ENCODE measurements at regions not wholly inside any gene's neighbourhood (a gene's known extent, or its start where the extent isn't known, plus 50 kb on each side); places are given as distances from the start of the nearest gene placed in this dataset.

DNA sequence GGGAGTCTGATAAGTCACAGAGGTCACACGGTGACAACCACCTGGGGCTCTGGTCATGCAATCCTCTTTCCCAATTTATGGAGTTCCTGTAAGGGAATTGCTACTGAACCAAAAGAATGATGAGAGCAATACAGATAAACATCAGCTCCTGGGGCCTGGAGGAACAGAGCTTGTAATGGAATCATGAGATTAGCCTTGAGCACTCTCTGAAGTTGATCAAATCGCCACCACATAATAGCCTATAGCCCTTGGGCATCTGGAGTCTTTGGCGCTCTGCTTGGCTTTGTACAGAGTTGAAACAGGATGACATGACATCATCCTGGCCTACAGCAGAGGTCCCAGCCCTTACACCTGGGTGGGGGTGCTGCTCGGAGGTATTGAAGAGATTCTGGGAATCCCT lies 154.3 kb upstream of the DTNBP1 start:
- DNase-seq (ENCODE audit: low read depth in 2 of 3, low spot score in 2 of 3): no peak

DNA sequence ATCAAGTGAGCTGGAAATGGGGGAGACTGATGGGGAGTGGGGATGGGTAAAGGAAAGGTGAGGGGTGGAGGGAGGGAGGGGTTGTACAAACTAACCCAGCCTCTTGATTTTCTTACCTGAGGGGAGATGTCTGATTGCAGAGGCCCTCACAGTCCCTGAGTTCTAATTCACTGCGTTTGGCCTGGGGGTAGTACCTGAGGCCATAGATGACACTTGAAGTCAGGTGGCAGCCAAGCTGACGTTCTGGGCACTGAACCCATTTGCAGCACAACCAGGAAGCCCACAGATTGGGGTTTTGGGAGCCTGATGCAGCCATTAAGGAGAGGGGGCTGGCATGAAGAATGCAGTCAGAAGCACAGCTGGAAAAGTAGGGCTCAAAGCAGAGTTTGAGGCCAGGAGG lies 153.8 kb upstream of the DTNBP1 start:
- DNase-seq (ENCODE audit: low read depth in 2 of 3, low spot score in 2 of 3): no peak

DNA sequence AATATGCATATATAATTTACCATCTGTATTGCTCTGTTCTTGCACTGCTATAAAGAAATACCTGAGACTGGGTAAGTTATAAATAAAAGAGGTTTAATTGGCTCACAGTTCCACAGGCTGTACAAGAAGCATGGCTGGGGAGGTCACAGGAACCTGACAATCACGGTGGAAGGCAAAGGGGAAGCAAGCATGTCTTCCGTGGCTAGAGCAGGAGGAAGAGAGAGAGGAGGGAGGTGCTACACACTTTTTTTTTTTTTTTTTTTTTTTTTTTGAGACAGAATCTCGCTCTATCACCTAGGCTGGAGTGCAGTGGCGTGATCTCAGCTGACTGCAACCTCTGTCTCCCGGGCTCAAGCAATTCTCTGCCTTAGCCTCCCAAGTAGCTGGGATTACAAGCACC lies 150.9 kb upstream of the DTNBP1 start:
- peak in 1 of 3 donors; percentile 36 for DNase-seq (ENCODE audit: low read depth in 2 of 3, low spot score in 2 of 3)

DNA sequence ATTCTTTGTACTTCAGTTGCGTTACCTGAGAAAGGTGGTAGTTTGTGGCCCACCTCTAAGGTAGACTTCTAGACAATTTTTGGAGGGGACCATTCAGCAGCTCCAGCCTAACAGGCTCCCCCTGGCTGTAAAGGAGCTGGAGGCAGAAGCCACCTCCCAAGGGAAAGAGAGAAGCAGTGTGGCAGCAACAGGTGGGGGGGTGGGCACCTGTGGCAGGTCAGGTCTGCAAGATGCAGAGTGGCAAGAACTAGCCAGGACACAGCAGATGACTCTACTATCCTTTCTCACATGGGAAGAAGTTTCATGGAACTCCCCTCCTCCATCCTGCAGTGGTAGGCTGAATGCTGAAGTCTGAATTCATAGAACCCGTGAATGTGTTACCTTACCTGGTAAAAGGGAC lies 148.3 kb upstream of the DTNBP1 start:
- DNase-seq (ENCODE audit: low read depth in 2 of 3, low spot score in 2 of 3): no peak

DNA sequence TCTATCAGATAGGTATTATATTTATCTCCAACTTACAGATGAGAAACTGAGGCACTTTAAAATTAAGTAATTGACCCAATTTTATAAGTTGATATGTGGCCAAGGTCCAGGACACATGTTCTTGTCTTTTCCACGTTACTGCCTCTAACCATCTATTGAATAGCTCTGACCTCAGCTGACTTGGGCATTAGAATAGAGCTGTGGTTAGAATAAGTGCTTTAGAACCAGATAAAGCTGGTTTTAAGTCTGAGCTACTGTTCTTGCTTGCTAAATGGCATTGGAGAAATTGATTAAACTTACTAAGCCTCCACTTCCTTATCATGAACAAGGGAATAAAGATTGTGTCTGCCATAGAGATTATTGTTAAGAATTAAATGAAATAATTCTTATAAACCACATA lies 147.8 kb upstream of the DTNBP1 start:
- DNase-seq (ENCODE audit: low read depth in 2 of 3, low spot score in 2 of 3): no peak

DNA sequence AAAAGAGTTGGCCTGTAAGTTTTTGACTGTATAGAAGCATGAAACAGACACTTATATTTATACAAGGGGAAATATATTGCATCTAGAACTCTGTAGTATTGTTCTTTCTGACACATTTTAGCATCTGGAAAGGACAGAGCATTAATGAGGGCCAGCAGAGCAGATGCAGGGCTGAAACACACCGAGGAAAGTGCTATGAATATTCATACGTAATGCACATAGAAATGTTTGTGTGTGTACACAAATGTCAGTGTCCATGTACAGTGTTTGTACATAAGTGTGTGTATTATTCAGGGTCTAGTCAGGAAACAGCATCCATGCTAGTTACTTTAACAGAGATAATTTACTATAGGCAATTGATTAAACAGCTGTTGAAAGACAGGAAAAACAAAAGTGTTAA lies 146.5 kb upstream of the DTNBP1 start:
- no peak for DNase-seq (ENCODE audit: low read depth in 2 of 3, low spot score in 2 of 3)

DNA sequence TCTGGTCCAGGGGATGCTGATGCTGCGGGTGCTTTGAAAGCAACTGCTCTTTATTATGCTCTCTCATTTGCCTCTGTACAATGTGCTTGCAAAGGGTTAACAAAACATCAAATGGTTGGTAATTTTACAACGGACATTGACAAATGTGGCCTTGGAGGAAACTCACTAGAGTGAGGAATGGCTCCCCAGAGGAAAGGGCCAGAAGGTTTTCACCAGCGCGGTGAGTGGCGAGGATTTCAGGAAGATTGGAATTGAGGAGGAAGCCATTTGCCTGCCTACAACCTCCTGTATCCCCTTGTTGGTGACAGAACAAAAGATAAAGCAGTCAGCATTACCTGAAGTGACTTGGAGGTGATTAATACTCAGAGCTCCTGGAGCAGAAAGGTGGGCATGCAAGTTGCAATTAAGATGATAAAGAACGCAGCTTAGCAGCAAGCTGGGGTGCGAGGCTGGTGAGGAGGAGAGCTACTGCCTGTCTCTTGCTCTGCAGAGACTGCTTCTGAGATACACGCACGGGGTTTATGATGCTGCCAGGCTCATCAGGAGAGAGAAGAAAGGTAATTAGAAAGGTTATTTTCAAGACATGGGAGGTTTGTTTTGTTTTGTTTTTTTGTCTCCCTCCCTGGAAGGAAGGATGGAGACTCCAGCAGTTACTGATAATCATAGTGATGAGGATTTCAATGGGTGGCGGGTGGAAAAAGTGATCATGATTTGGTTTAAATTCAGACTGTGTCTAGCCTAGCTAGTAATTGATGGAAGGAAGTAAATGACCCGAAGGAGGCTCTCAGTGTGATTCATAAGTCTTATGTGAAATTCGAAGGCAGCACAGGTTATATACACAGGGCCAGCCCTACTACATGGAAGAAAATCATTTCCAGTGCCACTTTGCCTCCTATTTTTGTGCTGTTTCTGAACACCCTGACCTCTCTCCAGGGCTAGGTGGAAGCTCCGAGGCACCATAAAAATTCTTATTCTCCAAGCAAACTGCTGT lies 141.6 kb upstream of the DTNBP1 start:
- DNase-seq (ENCODE audit: low read depth in 2 of 3, low spot score in 2 of 3): no peak

DNA sequence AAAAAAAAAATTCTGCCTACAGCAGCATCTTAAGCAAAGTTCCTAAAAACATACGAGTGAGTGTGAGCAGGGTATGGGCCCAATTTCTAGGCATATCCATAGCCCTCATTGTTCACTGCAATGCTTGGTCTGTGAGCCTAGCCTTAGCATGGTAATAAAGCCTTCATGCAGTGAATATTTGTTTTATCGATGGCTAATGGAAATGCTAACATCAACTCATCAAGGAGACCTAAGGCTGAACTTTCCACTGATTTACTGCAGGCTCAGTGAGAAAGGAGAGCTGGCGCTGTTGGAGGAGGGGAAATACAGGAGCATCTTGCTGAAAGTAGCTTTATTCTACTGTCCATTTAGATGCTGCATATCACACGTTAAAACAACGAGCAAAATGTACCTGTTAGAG lies 139.6 kb upstream of the DTNBP1 start:
- no peak for DNase-seq (ENCODE audit: low read depth in 2 of 3, low spot score in 2 of 3)

DNA sequence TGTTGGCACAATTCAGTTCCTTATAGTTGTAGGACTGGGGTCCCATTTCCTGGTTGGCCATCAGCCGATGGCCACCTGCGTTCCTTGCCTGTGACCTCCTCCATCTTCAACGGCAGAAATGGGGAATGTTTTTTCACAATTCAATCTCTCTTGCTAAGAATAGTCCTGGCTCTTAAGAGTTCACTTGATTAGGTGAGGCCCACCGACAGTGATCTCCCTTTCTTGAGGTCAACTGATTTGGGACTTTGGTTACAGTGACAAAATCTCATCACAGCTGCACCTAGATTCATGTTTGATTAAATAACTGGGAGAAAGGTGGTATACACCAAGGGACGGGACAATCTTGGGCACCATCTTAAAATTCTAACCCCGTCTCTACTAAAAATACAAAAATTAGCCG lies 139.1 kb upstream of the DTNBP1 start:
- DNase-seq (ENCODE audit: low read depth in 2 of 3, low spot score in 2 of 3): no peak

DNA sequence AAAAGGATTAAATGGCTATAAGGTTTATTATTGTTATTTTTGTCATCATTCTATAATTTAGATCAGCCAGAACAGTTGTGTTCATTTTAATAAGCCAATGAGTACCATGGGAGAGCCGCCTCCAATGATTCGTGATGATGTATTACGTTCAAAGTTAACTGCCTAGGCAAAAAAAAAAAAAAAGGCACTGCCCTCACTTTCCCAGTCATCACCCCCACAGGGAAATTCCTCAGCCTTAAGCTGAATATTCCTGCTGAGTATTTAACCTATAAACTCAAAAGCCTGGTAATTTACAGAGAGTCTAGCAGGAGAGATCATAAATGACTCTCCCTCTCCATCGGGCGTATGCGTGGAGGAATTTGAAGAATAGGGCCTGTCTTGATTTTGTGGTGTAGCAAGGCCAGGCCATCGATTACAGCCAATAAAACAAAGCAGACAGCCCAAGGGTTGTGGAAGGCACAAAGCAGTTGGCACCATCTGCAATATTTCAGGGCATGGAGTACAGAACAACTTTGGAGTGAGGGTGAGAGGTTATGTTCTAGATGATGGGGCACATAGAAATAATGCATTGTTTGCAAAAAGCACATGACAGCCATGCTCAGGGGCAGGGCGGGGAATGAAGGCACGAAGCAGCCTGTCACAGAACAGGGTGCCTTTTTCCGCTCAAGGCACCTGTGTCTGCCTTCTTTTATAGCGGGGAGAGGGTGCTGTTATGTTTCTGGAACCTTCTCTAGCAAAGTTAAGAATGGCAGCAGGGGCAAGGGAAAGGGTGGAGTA lies 138.2 kb upstream of the DTNBP1 start:
- no peak for DNase-seq (ENCODE audit: low read depth in 2 of 3, low spot score in 2 of 3)

DNA sequence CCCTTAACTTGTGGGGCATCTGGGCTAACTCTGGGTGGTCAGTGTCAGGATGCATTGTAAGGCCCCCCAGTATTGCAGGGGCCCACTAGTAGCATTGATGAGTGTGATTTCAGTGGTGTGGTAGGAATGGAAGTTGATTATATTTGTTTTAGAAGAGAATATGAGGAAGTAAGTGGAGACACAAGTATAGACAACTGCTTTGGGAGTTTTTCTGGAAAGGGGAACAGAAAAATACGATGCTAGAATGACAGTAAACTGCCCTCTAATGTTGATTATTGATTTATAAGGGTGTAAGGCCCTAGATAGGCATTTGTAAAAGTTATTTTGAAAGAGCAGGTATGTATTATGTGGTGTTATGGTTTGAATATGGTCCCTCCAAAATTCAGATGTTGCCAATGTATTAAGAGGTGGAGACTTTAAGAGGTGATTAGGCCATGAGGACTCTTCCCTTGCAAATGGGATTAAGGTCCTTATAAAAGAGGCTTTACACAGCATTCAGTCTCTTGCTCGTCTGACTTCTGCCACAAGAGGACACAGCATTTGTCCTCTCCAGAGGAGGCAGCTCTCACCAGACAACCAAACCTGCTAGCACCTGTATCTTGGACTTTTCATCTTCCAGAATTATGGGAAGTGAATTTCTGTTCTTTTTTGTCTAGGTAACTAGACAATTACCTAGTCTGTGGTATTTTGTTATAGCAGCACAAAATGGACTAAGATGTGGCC lies 135.9 kb upstream of the DTNBP1 start:
- no peak for DNase-seq (ENCODE audit: low read depth in 2 of 3, low spot score in 2 of 3)

DNA sequence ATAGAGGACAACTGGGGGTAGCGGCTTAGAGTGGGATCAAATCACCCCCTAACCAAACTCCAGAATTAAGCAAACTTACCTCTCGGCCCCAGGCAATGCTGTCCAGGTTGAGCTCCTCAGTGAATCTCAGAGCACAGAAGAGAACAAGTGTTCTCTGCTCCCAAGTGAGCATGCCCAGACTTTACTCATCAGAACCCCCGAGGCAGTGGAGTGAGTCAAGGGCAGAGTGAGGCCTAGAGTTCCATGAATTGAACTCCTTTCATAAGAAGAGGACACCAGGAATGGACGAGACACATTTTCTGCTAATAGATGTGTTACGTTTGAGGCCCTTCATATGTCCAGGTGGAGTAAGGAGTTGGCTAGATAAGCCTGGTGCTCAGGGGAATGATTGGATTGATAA lies 134.0 kb upstream of the DTNBP1 start:
- DNase-seq (ENCODE audit: low read depth in 2 of 3, low spot score in 2 of 3): no peak

DNA sequence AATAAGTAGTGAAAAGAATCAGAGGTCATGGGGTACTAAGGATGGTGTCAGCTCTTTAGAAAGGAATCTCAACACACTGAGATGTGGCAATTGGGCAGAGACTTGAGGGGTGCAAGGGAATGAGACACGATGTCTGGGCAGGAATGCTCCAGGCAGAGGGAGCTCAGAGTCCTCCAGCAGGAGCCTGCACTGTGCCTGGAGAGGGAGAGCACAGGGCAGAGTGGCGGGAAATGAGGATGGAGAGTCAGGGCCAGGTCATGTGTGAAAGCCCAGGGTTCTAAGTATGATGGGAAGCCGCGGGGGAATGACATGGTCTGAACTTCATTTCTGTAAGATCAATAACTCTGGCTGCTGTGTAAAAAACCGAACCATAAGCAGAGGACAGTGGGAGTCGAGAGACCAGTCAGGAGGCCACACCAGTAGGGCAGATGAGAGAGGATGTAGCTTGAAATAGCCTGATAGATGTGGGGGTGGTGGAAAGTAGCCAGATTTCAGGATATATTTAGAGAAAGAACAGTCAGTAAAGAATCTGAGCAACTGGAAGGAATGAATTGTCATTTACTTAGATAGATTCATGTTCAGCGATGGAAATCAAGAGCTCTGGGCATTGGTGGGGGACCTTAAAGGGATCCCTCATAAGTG lies 133.4 kb upstream of the DTNBP1 start:
- DNase-seq (ENCODE audit: low read depth in 2 of 3, low spot score in 2 of 3): no peak

DNA sequence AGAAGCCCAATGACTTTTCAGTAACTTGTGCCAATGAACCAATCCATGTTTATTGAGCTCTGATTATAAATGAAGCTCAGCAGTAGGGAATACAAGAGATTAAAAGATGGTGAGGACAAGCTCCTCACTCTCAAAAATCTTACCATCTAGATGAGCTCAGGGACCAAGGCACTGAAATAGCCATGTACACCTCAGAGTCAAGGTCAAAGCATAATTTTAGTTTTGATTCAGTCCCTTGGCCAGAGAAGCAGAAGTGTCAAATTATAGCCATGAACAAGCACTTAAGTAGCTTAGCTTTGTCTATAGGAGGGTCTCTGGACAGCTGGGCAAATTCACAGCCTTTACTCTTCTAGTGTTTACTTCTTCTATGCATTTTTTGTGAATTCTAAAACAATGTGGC lies 131.0 kb upstream of the DTNBP1 start:
- DNase-seq (ENCODE audit: low read depth in 2 of 3, low spot score in 2 of 3): no peak

DNA sequence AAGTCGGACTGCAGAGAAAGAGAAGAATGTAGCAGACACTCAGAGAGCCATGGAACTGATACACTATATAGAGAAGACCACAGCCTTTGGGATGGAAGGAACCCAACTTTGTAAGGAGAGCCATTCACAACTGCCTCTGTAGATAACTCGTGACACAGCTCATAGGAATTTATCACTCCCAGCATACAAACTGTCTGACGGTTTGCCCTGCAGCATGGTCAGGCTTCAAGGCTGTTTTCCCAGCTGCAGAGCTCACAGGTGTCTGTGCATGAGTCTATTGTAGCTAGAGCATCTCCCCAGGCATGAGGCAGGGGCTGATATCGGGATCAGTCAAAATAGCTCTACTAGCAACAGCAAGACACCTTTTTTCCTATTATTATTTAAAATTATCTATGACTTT lies 130.5 kb upstream of the DTNBP1 start:
- DNase-seq (ENCODE audit: low read depth in 2 of 3, low spot score in 2 of 3): no peak

DNA sequence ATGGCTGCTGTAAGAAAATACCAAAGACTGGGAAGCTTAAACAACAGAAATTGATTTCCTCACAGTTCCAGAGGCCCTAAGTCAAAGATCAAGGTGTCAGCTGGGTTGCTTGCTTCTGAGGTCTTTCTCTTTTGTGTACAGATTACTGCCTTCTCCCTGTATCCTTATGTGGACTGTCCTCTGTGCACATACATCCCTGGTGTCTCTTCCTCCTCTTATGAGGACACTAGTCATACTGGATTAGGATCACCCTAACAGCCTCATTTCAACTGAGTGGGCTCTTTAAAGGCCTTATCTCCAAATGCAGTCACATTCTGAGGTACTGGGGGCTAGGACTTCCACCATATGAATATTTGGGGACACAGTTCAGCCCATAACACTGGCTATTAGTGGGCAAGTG lies 130.0 kb upstream of the DTNBP1 start:
- no peak for DNase-seq (ENCODE audit: low read depth in 2 of 3, low spot score in 2 of 3)

DNA sequence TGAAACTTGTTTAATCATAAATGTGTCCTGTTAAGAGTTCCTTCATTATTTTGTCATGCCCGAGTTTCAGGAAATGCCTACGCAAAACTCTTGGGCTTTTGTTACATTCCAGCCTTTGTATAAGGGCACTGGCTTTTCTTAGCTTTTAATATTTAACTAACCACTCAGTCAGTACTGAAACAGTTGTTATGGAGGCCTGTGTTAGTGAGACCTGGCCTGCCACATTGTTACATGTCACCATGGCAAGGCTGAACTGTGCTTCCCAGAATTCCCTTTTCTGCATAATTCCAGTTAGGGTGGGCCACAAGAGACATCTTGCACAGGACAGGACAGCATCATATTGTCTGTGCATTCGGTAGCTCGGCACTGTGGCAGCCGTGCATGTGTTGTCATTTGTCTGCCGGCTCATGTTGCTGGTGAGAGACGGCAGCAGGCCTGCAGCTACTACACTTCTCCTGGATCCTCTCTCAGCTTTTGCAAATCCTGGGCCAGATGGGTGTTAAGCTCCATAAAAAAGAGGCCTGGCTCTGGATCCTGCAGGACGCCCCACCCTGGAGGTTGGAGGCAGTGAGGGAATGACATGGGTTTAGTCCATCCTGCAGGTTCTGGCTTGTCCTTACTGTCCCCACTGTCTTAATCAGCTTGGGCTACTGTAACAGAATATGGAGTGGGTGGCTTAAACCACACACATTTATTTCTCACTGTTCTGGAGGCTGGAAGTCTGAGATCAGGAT lies 128.8 kb upstream of the DTNBP1 start:
- no peak for DNase-seq (ENCODE audit: low read depth in 2 of 3, low spot score in 2 of 3)

DNA sequence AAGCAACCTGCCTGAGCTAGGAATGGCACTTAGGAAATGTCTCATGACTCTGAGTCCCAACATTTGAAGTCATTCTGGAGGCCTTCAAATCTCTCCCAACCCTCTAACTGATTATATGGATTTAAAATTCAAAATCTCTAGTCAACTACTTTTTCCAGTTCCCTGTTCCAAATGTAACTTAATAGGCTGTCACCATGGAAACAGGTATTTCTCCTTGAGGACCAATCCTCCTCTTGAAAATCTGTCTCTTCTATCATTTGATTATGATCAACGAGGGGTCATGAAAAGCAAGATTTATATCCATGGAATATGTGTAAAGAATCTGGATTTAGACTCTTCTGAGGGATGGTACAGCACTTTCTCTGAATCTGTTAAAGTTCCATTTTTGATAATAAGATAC lies 127.3 kb upstream of the DTNBP1 start:
- DNase-seq (ENCODE audit: low read depth in 2 of 3, low spot score in 2 of 3): no peak

DNA sequence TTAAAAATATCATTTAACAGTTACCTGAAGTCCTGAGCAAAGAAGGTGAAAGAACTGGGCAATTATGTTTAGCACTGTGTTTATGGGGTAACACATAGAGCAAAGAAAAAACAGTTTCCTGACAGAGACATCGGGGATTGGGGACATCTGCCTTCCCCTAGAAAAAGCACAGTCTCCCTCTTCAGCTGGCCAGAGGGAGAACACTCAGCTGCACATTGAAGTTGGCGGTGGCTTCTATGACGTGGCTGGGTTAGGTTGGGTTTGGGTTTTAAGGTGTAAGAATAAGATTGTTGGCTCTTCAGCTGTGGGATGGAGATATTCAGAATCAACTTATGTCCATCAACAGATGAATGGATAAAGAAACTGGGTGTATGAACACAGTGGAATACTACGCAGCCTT lies 124.0 kb upstream of the DTNBP1 start:
- DNase-seq (ENCODE audit: low read depth in 2 of 3, low spot score in 2 of 3): no peak

DNA sequence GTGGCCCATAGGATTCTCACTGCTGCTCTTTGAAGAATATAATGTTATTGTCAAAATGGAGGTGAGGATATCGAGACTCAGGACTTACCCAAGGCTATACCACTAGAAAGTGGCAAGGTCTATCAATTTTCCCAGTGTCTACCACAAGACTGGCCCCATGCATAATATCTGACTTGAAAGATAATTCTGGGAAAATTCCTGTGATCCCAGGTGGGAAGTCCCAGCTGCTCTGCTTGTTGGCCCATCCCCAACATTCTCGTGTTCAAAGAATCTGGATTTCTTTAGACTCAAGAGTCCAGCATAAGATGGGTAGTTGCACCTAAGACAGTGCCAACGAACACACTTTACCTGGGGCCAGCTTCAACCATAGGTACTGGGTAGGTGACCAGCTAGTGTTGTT lies 120.7 kb upstream of the DTNBP1 start:
- DNase-seq (ENCODE audit: low read depth in 2 of 3, low spot score in 2 of 3): no peak

Data from hematopoietic multipotent progenitor cell (in vitro differentiated cells).